ENCODE measurements at regions not wholly inside any gene's neighbourhood (a gene's known extent, or its start where the extent isn't known, plus 50 kb on each side); places are given as distances from the start of the nearest gene placed in this dataset.

DNA sequence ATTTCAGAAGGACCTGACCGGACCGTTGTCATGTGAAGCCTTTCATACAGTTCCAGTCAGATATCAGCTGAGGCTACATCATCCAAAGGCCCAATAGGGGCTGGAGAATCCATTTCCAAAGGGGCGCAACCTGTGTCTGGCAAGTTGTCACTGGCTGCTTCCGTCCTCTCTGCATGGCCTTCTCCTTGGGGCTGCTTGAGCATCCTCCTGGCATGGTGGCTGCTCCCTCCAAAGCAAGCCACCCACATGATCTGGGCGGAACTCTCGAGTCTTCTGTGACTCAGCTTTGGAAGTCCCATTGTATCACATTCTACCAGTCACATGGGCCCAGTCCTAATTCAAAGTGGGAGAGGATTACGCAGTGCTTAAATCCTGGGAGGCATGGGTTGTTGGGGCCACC is 207.0 kb upstream of the SHH start:
- Histone ChIP-seq H3K36me3 (ENCODE audit: control insufficient read depth, insufficient read depth, low read length) (no peaks in the 10 kb centered on the region), H3K4me1 (ENCODE audit: control insufficient read depth, insufficient read depth, low read length) (no peaks in the 10 kb centered on the region), H3K27me3 (ENCODE audit: control insufficient read depth, insufficient read depth, low read length) (no peaks in the 10 kb centered on the region), H3K4me3 (ENCODE audit: low read depth in 2 of 2, low read length in 2 of 2) (no peak overlapping the region), H3K27ac (ENCODE audit: low read length) (no peak overlapping the region), H3K9me3 (ENCODE audit: control insufficient read depth, insufficient read depth, low read depth, low read length) (no peaks in the 10 kb centered on the region)
- in situ Hi-C loops (cut with HindIII; ENCODE audit: low pct_unique_long_range_greater_than_20kb, low sequenced_read_pairs) (no loop called here), intact Hi-C loops (cut with micrococcal nuclease; ENCODE audit: unreplicated experiment) (no loop called here)
- POLR2A ChIA-PET = no interaction called here
- DNase-seq (ENCODE audit: low read depth, low spot score) (no peak), ATAC-seq (no peak)
- CTCF ChIA-PET = no interaction called here
- TF ChIP-seq, protein P1, sequence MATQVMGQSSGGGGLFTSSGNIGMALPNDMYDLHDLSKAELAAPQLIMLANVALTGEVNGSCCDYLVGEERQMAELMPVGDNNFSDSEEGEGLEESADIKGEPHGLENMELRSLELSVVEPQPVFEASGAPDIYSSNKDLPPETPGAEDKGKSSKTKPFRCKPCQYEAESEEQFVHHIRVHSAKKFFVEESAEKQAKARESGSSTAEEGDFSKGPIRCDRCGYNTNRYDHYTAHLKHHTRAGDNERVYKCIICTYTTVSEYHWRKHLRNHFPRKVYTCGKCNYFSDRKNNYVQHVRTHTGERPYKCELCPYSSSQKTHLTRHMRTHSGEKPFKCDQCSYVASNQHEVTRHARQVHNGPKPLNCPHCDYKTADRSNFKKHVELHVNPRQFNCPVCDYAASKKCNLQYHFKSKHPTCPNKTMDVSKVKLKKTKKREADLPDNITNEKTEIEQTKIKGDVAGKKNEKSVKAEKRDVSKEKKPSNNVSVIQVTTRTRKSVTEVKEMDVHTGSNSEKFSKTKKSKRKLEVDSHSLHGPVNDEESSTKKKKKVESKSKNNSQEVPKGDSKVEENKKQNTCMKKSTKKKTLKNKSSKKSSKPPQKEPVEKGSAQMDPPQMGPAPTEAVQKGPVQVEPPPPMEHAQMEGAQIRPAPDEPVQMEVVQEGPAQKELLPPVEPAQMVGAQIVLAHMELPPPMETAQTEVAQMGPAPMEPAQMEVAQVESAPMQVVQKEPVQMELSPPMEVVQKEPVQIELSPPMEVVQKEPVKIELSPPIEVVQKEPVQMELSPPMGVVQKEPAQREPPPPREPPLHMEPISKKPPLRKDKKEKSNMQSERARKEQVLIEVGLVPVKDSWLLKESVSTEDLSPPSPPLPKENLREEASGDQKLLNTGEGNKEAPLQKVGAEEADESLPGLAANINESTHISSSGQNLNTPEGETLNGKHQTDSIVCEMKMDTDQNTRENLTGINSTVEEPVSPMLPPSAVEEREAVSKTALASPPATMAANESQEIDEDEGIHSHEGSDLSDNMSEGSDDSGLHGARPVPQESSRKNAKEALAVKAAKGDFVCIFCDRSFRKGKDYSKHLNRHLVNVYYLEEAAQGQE (IDR thresholded peaks at IDR 0.05; ENCODE audit: insufficient read depth in 1 of 2, low read depth in 2 of 2, low read length in 1 of 2) = no peak
- no peak for TF ChIP-seq POLR2AphosphoS5 (IDR thresholded peaks at IDR 0.05; ENCODE audit: low read depth, low read length)
- TF ChIP-seq SIN3A (IDR thresholded peaks at IDR 0.05; ENCODE audit: borderline replicate concordance, insufficient read depth, low read depth, low read length) = no peak
- TF ChIP-seq, protein P2, sequence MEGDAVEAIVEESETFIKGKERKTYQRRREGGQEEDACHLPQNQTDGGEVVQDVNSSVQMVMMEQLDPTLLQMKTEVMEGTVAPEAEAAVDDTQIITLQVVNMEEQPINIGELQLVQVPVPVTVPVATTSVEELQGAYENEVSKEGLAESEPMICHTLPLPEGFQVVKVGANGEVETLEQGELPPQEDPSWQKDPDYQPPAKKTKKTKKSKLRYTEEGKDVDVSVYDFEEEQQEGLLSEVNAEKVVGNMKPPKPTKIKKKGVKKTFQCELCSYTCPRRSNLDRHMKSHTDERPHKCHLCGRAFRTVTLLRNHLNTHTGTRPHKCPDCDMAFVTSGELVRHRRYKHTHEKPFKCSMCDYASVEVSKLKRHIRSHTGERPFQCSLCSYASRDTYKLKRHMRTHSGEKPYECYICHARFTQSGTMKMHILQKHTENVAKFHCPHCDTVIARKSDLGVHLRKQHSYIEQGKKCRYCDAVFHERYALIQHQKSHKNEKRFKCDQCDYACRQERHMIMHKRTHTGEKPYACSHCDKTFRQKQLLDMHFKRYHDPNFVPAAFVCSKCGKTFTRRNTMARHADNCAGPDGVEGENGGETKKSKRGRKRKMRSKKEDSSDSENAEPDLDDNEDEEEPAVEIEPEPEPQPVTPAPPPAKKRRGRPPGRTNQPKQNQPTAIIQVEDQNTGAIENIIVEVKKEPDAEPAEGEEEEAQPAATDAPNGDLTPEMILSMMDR (IDR thresholded peaks at IDR 0.05) = no peak
- no TSS peak for BruUV-seq (replicated peaks)

GRCh38 chr7:156017916-156018700 is 205.8 kb upstream of the SHH start:
- BruUV-seq (replicated peaks) = no TSS peak
- CTCF ChIA-PET = no interaction called here
- POLR2A ChIA-PET = interaction anchor here (0.6 kb wide), 1 partner anchor 20 kb away, joined by 3 read pairs; no protein-coding TSS in a partner anchor
- Histone ChIP-seq H3K27ac (ENCODE audit: low read length) (no peak overlapping the region), H3K36me3 (ENCODE audit: control insufficient read depth, insufficient read depth, low read length) (no peaks in the 10 kb centered on the region), H3K9me3 (ENCODE audit: control insufficient read depth, insufficient read depth, low read depth, low read length) (no peaks in the 10 kb centered on the region; the same call in 1 of the 2 replicates), H3K4me1 (ENCODE audit: control insufficient read depth, insufficient read depth, low read length) (no peaks in the 10 kb centered on the region), H3K4me3 (ENCODE audit: low read depth in 2 of 2, low read length in 2 of 2) (no peak overlapping the region), H3K27me3 (ENCODE audit: control insufficient read depth, insufficient read depth, low read length) (no peaks in the 10 kb centered on the region)
- in situ Hi-C loops (cut with HindIII; ENCODE audit: low pct_unique_long_range_greater_than_20kb, low sequenced_read_pairs) = no loop called here
- TF ChIP-seq SIN3A (IDR thresholded peaks at IDR 0.05; ENCODE audit: borderline replicate concordance, insufficient read depth, low read depth, low read length) = no peak
- no peak for TF ChIP-seq POLR2AphosphoS5 (IDR thresholded peaks at IDR 0.05; ENCODE audit: low read depth, low read length)
- TF ChIP-seq TCF7L2 (IDR thresholded peaks at IDR 0.05; ENCODE audit: low read depth, low read length) = no peak
- TF ChIP-seq, protein P1 (IDR thresholded peaks at IDR 0.05; ENCODE audit: insufficient read depth in 1 of 2, low read depth in 2 of 2, low read length in 1 of 2) = no peak
- TF ChIP-seq, protein P2 (IDR thresholded peaks at IDR 0.05) = no peak
- DNase-seq (ENCODE audit: low read depth, low spot score) (no peak), ATAC-seq (no peak)
- intact Hi-C loops (cut with micrococcal nuclease; ENCODE audit: unreplicated experiment) = no loop called here

Measured in Panc1 (cell line).